HG02970 (cell line): ENCODE measurements at regions not wholly inside any gene's neighbourhood (a gene's known extent, or its start where the extent isn't known, plus 50 kb on each side); places are given as distances from the start of the nearest gene placed in this dataset.

Experiments used
- ATAC-seq: cut with Tn5 transposase; IDR thresholded peaks from one replicate; pipeline ENCODE4 v1.9.1; 2021; ENCODE audit warnings: mild to moderate bottlenecking, moderate library complexity, moderate number of reproducible peaks; ENCODE audit not compliant: unreplicated experiment, low FRiP score

GRCh38 chr11:111148953-111149352 lies 96.6 kb upstream of the POU2AF2 start:
- ATAC-seq: no peak

GRCh38 chr11:111148121-111148520 lies 97.4 kb upstream of the POU2AF2 start:
- no peak for ATAC-seq

DNA sequence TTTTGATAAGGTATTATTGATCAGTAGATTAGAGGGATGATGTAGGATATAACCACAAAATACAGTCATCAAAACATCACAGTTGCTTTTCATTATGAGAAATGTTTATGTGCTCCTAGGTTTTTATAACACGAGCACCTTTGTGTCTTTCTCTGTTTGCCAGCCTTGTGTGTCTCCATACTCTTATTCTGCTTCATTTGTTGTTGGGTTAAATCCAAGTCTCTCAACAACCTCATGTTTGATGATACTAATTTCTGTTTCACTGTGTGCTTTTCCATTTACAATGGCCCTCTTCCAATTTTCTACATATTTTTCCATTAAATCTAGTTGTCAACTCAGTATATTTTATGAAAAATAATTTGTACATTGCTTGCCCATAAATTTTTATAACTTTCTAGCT lies 107.7 kb upstream of the POU2AF2 start:
- ATAC-seq: no peak

GRCh38 chr11:111135778-111136570 lies 109.6 kb upstream of the POU2AF2 start:
- ATAC-seq: no peak

DNA sequence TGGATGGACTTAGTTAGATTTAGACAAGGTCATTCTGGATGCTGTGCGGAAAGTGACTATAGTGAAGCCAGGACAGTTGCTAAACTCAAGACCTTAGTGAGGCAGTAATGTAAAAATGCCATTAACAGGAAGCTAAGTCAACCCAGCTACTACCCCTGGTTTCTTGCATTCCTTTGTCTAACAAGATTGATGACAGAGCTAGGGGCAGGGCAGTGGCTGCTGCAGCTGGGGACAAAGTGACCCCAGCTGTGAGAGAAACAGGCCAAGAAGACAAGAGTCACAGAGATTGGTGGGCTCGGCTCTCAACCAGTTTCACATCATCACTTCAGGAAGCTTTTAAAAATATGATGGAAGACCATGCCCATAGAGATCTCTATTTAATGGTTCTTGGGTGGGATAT lies 110.4 kb upstream of the POU2AF2 start:
- no peak for ATAC-seq

GRCh38 chr11:111128076-111128870 lies 117.3 kb upstream of the POU2AF2 start:
- no peak for ATAC-seq

- ATAC-seq: no peak
These were observed 120.8 kb upstream of the POU2AF2 start for GRCh38 chr11:111124724-111125123.

DNA sequence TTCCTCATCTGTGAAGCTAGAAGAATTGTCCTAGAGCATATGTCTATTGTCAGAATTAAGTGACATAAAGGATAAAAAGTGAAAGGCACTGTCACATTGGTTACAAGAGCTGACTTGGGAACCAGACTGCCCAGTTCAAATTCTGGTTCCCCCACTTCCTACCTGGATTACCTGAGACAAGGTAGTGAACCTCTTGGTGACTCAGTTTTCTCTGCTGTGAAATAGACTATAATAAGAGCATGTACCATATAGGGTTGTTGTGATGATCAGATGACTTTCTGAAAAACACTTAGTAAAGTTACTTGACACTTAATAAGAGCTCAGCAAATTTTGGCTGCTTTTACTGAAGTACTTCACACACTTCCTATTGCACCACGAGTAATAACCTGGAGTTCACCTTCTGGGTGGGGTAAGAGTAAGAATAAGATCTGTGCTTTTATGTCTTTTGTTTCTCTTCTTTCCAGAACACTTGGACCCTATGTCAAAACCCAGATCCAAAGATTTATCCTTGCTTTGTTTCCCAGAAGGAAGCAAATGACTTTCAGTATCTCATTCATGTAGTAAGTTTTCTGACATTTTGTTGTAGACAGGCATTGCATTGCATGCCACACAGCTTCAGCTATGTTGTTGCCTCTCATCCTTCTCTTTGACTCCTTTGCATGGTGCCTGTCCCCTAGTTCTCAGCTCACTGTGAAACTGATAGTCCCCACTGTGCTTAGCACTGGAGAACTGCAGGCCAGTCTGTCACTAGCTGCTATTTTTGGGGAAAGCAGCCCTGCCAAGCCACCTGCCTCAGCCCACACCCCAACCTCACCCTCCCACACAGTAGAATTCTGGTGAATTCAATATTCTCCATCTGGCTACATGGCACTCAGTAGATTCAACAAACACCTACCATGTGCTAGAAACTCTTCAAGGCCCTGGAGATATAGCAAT lies 121.8 kb upstream of the POU2AF2 start:
- ATAC-seq: no peak

GRCh38 chr11:111120696-111121302 lies 124.7 kb upstream of the POU2AF2 start:
- no peak for ATAC-seq

DNA sequence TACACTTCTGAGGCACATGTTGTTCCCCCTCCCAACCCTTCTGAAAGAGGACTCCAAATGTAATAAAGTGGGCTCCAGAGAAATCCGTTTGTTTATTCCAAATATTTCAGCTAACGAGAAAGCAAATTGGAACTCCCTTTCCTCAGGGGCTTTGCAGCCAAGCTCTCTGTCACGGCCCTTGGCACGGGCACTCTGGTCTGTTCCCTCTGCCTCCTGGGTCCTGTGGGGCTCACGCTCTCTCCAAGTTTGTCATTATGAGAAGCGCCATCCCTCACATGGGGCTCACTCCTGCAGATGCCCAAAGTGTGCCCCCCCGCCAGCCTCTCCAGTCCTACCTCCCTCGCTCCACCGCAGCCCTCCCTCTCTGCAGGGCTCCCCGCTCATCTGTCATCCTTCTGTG lies 125.4 kb upstream of the POU2AF2 start:
- no peak for ATAC-seq

DNA sequence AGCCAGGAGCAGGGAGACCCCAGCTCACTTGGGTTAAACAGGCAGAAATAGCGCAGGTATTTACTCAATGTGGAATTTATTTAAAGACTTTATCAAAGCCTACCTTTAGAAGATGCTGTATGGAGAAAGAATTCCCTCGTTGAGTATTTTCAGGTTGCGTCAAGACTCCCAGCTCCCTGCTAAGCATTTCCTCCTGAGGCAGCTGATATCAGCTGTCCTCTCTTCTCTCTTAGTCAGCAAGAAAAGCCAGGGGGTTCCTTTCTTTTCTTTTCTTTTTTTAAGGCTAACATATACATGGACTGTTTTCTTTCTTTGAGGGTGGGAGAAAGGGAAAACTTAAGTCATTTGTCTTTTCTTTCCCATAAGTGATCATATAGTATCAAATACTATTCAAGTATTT lies 125.8 kb upstream of the POU2AF2 start:
- ATAC-seq: no peak

GRCh38 chr11:111115890-111116289 lies 129.6 kb upstream of the POU2AF2 start:
- ATAC-seq: no peak

- ATAC-seq: no peak
These were observed 131.4 kb upstream of the POU2AF2 start for GRCh38 chr11:111114091-111114490.

GRCh38 chr11:111112614-111113013 lies 132.9 kb upstream of the POU2AF2 start:
- no peak for ATAC-seq

GRCh38 chr11:111107501-111107900 lies 138.0 kb upstream of the POU2AF2 start:
- no peak for ATAC-seq

DNA sequence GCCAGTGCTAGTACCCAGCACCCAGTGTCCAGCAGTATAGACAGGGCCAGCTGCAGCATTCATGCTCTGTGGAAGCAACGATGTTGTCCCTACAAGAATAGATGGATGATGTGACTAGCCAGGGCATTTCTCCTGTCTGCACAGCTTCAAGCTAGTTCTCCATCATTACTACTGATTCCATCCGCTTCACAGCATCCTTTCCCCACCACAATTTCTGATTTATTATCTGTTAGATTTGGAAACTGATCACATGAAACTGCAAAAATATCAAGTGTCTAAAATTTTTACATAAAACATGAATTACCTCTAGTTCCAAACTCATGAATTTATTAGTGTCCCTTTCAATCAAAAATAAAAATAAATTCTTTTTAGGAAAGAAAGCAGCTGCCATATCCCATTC lies 138.9 kb upstream of the POU2AF2 start:
- no peak for ATAC-seq

DNA sequence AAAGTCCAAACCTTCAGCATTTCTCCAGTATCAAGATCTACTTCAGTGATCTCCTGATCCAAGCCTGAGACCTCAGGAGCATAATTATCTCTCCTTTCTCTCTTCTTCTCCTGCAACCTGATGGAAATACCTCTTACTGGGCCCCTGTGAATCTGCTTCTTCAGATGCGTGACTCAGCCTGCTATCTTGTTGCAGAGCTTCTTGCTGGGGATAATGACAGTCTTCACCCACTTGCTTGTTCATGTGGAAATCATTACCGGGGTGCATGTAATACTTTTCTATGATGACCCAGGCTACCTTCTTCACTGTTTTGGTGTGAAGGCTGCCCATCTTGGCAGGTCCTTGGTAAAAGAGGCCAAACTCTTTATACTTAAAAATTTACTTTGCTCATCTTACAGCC lies 140.0 kb upstream of the POU2AF2 start:
- no peak for ATAC-seq

DNA sequence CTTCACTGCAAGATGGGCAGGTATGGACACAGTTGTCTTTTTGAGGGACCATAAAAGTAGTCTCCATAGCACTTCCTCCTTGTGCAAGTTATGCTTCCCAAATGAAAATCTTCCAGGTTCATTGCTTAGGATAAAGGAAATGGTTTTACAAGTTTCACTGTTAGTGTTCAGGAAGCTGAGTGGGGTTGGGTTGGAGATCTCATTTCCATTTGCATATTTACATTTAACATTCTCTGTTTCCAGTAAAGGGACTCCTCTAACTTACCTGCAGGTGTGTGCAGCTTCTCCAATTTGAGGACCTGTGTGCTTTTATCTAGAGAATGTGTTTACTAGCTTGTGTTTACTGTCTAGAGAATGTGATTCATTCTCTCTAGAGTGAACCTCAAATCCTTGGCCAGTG lies 141.3 kb upstream of the POU2AF2 start:
- no peak for ATAC-seq

DNA sequence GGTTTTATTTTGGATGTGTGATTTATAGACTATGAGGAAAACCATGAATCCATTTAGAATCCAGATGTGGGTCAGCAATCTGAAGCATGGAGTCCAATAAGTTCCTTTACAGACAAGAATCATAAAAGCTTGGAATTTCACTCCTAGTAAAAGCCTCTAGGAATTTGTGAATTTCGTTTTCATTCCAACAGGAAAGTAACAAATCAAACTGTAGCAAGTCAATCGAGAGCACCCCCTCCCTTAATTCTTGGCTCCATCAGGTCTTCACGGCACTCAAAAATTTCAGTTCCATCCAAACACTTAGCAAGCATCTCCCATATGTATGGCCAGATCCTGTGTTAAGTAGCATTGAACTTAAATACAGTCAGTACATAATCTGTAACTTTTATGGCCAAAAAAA lies 143.6 kb upstream of the POU2AF2 start:
- no peak for ATAC-seq

GRCh38 chr11:111099028-111099713 lies 146.4 kb upstream of the POU2AF2 start:
- no peak for ATAC-seq
